ENCODE measurements at regions not wholly inside any gene's neighbourhood (a gene's known extent, or its start where the extent isn't known, plus 50 kb on each side); places are given as distances from the start of the nearest gene placed in this dataset.

- no peak for DNase-seq
- CTCF ChIA-PET, result no interaction called here
- no peak for TF ChIP-seq SMC3 (IDR thresholded peaks at IDR 0.05; ENCODE audit: low read depth, low read length)
- TF ChIP-seq, protein P1, sequence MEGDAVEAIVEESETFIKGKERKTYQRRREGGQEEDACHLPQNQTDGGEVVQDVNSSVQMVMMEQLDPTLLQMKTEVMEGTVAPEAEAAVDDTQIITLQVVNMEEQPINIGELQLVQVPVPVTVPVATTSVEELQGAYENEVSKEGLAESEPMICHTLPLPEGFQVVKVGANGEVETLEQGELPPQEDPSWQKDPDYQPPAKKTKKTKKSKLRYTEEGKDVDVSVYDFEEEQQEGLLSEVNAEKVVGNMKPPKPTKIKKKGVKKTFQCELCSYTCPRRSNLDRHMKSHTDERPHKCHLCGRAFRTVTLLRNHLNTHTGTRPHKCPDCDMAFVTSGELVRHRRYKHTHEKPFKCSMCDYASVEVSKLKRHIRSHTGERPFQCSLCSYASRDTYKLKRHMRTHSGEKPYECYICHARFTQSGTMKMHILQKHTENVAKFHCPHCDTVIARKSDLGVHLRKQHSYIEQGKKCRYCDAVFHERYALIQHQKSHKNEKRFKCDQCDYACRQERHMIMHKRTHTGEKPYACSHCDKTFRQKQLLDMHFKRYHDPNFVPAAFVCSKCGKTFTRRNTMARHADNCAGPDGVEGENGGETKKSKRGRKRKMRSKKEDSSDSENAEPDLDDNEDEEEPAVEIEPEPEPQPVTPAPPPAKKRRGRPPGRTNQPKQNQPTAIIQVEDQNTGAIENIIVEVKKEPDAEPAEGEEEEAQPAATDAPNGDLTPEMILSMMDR (IDR thresholded peaks at IDR 0.05), result no peak
- peak in 1 of 2 experiments; percentile 88; a peak in 2 of 4 replicates for TF ChIP-seq EP300 (IDR thresholded peaks at IDR 0.05; ENCODE audit: borderline replicate concordance in 1 of 2, low read depth in 1 of 2, low read length in 1 of 2)
- peak; percentile 62; the same call in 1 of the 2 replicates for TF ChIP-seq MEF2A (IDR thresholded peaks at IDR 0.05; ENCODE audit: borderline replicate concordance, low read depth)
- TF ChIP-seq NRF1 (IDR thresholded peaks at IDR 0.05; ENCODE audit: low read depth, low read length), result no peak
- peak; percentile 94 for TF ChIP-seq TEAD4 (IDR thresholded peaks at IDR 0.05; ENCODE audit: borderline replicate concordance, insufficient read depth)
- no peak for TF ChIP-seq ELF1 (IDR thresholded peaks at IDR 0.05)
- TF ChIP-seq ZBTB33 (IDR thresholded peaks at IDR 0.05; ENCODE audit: borderline replicate concordance, low read depth), result peak; percentile 66; the same call in 1 of the 2 replicates
- TF ChIP-seq RXRA (IDR thresholded peaks at IDR 0.05; ENCODE audit: borderline replicate concordance, low read depth), result peak; percentile 85
- TF ChIP-seq MAX (IDR thresholded peaks at IDR 0.05; ENCODE audit: low read depth), result peak; percentile 64
- TF ChIP-seq, protein P2, sequence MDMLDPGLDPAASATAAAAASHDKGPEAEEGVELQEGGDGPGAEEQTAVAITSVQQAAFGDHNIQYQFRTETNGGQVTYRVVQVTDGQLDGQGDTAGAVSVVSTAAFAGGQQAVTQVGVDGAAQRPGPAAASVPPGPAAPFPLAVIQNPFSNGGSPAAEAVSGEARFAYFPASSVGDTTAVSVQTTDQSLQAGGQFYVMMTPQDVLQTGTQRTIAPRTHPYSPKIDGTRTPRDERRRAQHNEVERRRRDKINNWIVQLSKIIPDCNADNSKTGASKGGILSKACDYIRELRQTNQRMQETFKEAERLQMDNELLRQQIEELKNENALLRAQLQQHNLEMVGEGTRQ (IDR thresholded peaks at IDR 0.05; ENCODE audit: borderline replicate concordance, low read depth, low read length), result no peak
- no peak for TF ChIP-seq FOXJ3 (CRISPR knock-in tag; IDR thresholded peaks at IDR 0.05)
- peak; percentile 89 for TF ChIP-seq FOSL2 (IDR thresholded peaks at IDR 0.05; ENCODE audit: borderline replicate concordance, low read depth)
- TF ChIP-seq, protein P3, sequence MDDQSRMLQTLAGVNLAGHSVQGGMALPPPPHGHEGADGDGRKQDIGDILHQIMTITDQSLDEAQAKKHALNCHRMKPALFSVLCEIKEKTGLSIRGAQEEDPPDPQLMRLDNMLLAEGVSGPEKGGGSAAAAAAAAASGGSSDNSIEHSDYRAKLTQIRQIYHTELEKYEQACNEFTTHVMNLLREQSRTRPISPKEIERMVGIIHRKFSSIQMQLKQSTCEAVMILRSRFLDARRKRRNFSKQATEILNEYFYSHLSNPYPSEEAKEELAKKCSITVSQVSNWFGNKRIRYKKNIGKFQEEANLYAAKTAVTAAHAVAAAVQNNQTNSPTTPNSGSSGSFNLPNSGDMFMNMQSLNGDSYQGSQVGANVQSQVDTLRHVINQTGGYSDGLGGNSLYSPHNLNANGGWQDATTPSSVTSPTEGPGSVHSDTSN (IDR thresholded peaks at IDR 0.05), result peak; percentile 65
- TF ChIP-seq RFX5 (IDR thresholded peaks at IDR 0.05; ENCODE audit: low read length), result no peak
- TF ChIP-seq TAF1 (IDR thresholded peaks at IDR 0.05; ENCODE audit: borderline replicate concordance, low read depth, low read length), result no peak
- TF ChIP-seq FOXM1 (IDR thresholded peaks at IDR 0.05; ENCODE audit: low read depth), result peak; percentile 57; the same call in 1 of the 2 replicates
- no peak for TF ChIP-seq REST (IDR thresholded peaks at IDR 0.05; ENCODE audit: low read depth, low read length)
- peak; percentile 81; the same call in 1 of the 2 replicates for TF ChIP-seq YY1 (IDR thresholded peaks at IDR 0.05; ENCODE audit: low read depth)
- TF ChIP-seq GABPA (IDR thresholded peaks at IDR 0.05; ENCODE audit: low read depth), result no peak
- TF ChIP-seq, protein P4, sequence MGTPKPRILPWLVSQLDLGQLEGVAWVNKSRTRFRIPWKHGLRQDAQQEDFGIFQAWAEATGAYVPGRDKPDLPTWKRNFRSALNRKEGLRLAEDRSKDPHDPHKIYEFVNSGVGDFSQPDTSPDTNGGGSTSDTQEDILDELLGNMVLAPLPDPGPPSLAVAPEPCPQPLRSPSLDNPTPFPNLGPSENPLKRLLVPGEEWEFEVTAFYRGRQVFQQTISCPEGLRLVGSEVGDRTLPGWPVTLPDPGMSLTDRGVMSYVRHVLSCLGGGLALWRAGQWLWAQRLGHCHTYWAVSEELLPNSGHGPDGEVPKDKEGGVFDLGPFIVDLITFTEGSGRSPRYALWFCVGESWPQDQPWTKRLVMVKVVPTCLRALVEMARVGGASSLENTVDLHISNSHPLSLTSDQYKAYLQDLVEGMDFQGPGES (IDR thresholded peaks at IDR 0.05; ENCODE audit: low read depth, low read length), result no peak
- no peak for TF ChIP-seq SIN3A (IDR thresholded peaks at IDR 0.05; ENCODE audit: borderline replicate concordance, low read depth, low read length)
- TF ChIP-seq MXI1 (IDR thresholded peaks at IDR 0.05; ENCODE audit: low read depth, low read length), result no peak
These were observed 242.6 kb upstream of the FAT3 start for GRCh38 chr11:91981995-91982394.

More at GRCh38 chr11:91981995-91982394, 242.6 kb upstream of the FAT3 start:
- no peaks in the 10 kb centered on the region for H3K9me2 ChIP-seq
- peak overlapping the region; percentile 57 for H3K4me2 ChIP-seq
- no peaks in the 10 kb centered on the region for H3K27me3 ChIP-seq (ENCODE audit: insufficient read depth)
- H3K79me2 ChIP-seq (ENCODE audit: insufficient read depth), result no peaks in the 10 kb centered on the region
- H3K4me1 ChIP-seq (ENCODE audit: control insufficient read depth in 1 of 2, insufficient read depth in 2 of 2, low read depth in 1 of 2, low read length in 1 of 2), result peaks cover 0 to 11% of the 10 kb centered on the region in 2 experiments; a peak in 3 of 4 replicates
- peak overlapping the region; percentile 58 to 95; a peak in 3 of 4 replicates for H3K27ac ChIP-seq (ENCODE audit: low read depth in 2 of 2, low read length in 1 of 2)
- no peaks in the 10 kb centered on the region for H3K9me3 ChIP-seq
- no peak overlapping the region for H3K4me3 ChIP-seq (ENCODE audit: low read depth in 2 of 2, low read length in 1 of 2)
- H3K36me3 ChIP-seq (replicated peaks in 1 of 2; ENCODE audit: control insufficient read depth in 1 of 2, insufficient read depth in 2 of 2, low read length in 1 of 2), result no peaks in the 10 kb centered on the region
- H3F3A ChIP-seq (replicated peaks; ENCODE audit: insufficient read depth), result peaks cover 14% of the 10 kb centered on the region
- peak overlapping the region; percentile 84 for H2AFZ ChIP-seq (ENCODE audit: low read depth)
- 11% methylated on average over 1 of the region's 1 CpG for WGBS (ENCODE audit: low lambda C conversion rate)
- POLR2A ChIA-PET, result no interaction called here
- H3K9ac ChIP-seq, result peak overlapping the region; percentile 68
- H4K20me1 ChIP-seq (ENCODE audit: insufficient read depth), result no peaks in the 10 kb centered on the region

Measured in SK-N-SH (cell line).